ENCODE measurements at regions not wholly inside any gene's neighbourhood (a gene's known extent, or its start where the extent isn't known, plus 50 kb on each side); places are given as distances from the start of the nearest gene placed in this dataset.

GRCh38 chr11:116193321-116194131, 579.3 kb downstream of the BUD13 start:
- TF ChIP-seq EZH2phosphoT487 (IDR thresholded peaks at IDR 0.05; ENCODE audit: insufficient read depth, low read depth) (no peak), EZH2 (IDR thresholded peaks at IDR 0.05; ENCODE audit: insufficient read depth, poor library complexity, severe bottlenecking) (no peak)

All from GM23248 (cell line).